ENCODE measurements at regions not wholly inside any gene's neighbourhood (a gene's known extent, or its start where the extent isn't known, plus 50 kb on each side); places are given as distances from the start of the nearest gene placed in this dataset.
"Not testable (repeated sequence)": the region's sequence is repeated elsewhere in the genome, so short reads cannot be mapped to it uniquely, and the experiment has no call there.

DNA sequence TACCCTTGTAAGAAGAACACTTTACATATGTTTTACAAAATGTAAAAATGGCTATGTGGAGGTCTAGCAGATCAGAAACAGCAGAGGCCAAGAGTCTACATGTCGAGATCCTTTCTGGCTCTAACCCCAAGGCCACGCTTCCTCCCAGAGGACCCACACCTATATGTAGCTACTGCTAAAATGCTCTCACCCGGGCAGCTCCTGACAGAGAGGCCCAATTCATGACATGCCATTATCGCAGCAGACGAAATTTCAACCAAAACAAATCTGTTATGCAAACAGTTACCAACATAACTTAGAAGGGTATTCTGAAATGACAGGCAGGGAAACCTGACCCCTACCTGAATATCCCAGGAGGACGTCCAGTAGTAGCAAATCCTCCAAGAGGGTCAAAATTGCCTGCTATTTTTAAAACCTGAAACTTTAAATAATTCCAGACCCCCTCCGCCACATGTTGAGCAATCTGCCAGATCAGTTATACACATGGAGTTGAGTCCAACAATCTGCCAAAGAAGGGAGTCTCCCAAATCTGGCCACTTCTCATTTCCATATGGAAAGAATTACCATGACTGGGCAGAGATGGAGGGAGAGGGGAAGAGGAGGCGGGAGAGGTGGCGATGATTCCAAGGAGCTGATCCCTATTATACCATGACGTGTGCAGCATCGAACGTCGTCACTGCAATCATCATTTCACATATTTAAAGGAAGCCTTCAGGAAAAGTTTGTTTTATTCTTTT lies 192.9 kb upstream of the TBL1X start:
- no peak for DNase-seq

DNA sequence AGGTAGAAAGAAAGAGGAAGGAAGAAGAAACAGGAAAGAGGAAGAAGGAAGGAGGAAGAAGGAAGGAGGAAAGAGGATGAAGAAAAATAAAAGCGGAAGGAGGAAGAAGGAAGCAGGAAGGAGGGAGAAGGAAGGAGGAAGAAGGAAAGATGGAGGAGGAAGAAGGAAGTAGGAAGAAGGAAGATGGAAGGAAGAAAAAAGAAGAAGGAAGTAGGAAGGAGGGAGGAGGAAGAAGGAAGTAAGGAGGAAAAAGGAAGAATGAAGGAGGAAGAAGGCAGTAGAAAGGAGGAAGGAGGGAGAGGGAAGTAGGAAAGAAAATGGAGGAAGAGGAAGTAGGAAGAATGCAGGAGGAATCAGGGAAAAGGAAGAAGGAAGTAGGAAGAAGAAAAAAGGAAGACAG lies 191.1 kb upstream of the TBL1X start:
- DNase-seq: no peak

DNA sequence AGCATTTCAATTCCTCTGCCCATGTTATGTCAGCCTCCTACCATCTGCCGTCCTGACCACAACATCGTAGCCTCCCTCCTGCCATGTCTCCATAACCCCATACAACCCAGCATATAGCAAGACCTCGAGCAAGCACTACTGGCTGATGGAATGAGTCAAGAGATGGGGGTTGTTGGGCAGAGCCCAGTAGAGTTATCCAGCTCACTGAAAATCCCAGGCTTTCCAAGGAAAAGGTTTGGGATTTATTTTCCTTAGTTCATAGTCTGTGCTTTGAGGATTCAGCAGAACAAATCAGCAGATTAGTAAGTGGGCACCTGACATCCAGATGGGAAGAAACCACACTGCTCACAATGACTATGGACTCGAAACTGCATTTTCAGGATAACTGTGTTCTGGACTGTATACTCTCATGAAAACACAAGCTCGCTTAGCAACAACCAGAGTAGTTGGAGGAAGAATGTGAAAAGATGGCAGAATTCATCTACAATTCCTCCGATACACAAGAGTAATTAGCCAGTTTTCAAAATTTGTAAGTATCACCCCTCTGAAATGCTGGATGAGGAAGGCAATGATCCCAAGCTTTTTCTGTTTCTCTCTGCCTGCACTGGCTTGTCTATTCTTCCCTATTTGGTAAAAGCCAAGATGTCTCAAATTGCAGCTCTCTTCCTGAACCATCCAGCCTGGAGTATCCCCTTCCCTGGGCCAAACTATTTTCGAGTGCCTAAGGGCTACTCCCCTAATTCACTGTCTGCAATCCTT lies 186.2 kb upstream of the TBL1X start:
- DNase-seq: no peak

DNA sequence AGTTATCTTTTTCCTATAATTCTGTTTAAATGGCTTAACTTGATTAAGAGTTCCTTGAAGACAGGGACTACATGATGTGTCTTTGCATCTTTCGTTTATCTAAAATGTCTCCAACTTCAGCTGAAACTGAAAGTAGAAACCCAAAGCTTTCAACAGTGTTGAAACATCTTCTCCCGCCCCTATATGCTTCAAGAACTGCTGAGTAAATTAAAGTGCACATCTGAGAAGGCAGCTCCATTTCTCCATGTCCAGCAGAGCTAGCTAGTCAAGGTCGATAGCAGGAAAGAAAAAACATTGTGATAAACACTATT lies 185.7 kb upstream of the TBL1X start:
- DNase-seq: peak; percentile 4

DNA sequence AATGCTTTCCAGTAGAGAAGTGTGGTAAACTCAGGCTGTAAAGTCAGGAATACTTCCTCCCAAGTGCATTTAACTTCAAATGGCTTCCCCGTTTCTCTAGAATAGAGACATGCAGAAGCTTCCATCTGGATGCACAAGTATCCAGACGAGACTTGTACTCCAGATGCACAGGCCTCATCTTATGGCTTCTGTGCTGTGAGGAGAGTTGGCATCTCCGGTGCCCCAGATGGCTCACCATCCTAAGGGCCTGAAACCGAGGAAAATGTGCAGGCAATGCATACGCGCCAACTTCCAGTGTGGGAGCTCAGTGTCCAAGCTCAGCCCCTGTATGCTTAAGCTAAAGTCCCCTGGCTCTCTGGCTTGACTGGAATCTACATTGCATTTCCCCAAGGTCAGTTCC lies 184.0 kb upstream of the TBL1X start:
- DNase-seq: no peak

DNA sequence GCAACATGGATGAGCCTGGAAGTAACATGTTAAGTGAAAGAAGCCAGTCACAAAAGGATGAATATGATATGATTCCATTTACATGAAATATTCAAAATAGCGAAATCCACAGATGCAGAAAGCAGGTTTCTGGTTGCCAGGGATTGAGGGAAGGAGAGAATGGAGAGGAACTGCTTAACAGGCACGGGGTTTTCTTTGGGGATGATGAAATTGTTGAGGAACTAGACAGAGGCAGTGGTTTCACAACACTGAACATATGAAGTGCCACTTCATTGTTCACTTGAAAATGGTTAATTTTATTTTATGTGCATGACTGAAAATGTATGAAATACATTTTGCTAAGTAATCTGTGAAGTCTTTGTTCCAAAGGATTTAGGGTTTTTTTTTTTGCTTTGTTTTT lies 182.5 kb upstream of the TBL1X start:
- DNase-seq: no peak

DNA sequence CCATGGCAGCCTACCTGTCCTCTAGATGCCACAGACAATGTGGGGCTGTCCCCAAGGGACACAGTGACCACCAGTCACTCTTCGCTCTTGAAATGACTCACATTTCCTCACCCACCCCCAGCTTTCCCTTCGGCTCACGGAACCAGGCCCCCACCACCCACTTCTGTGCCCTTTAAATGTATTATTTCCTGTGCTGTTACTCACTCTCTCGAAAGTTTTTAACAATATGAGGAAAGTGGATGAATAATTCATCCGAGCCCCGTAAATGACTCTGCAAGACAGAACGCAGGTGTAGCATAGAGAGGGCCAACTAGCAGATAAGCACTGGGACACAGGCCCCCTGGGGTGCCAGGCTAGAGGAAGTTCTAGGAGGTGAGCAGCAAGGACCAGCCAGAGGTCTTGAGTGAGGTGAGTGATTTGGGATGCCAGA lies 179.5 kb upstream of the TBL1X start:
- no peak for DNase-seq

DNA sequence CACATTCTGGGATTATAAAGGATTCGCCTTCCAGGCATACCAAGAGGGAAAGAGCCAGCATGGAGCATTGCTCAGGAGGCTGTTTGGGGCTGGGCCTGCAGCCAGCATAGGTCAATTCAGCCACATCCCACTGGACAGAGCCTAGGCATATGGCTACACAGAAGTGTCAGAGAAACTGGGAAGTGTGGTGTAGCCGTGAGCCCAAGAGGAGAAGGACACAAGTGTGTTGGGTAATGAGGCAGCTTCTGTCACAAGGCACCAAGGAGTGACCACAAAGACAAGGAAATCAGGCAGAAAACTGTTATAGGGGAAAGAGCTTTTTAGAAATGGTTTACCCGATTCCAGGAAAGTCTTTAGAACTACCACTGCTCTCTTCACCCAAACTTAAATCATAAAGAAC lies 178.6 kb upstream of the TBL1X start:
- DNase-seq: no peak

DNA sequence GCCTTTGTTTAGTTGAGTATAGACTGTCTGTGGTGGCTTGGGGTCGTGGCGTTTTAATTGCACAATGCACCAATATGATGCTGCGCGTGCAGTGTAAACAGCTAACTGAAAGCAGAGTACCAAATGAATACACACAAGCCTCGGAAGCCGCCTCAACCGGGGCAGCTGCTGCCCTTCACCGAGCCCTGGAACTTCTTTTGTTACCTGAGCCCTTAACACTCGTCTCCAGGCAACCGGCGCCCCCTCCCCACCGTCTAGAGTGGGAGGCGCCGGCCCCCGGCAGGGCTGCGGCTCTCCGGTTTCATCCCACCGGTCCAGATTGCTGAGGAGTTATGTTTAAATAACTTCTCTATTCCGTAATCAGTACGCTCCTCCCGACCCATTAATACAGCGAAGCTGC lies 173.2 kb upstream of the TBL1X start:
- no peak for DNase-seq

DNA sequence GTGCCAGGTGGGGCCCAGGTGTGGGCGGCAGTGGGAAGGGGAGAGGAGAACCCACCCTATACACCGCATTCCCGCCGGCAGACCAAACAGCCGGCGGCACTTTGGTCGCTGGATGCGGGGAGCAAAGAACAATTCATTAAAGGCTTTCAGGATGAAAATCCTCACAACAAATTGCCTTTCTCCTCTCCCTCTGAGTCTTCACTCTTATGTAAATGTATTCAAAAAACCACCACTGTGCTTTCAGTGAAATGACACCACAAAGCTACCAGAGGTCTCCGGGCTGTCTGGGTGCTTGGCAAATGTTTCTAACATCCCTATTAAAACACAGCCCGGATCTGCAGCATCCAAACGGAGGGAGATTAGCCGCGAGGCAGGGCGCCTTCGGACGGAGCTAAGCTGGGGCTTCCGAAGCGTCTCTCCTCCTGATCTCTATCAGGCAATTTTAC lies 171.8 kb upstream of the TBL1X start:
- DNase-seq: no peak

DNA sequence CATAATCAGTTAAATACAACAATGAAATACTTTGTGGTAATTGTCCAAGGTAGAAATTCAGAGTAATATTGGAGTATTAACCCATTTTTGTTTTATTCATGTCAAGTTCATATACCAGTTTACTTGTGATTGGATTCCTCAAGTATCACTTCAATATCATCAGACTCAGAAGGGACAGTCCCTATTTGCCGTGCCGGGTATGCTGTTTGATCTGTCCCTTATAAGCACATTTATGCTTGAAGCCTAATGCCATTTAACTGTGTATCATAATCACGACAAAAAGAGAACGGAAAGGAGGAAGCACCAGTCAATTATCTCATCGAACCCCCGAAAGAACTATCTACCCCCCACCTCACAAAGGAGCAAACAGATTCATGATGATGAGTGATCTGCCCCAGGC lies 171.0 kb upstream of the TBL1X start:
- no peak for DNase-seq

DNA sequence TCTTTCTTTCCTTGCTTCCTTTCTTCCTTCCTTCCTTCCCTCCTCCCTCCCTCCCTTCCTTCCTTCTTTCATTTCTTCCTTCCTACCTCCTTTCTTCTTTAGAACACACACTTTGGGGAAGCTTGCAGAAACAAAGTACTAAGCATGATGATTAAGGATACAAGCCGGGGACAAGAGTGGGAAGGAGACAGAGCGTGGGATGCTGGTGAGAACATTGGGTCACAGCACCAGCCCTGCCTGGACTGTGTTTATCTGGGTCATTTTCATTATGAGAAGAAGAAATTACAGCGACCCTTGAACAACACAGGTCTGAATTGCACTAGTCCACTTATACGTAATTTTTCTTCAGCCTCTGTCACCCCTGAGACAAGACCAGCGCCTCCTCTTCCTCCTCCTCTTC lies 169.3 kb upstream of the TBL1X start:
- DNase-seq: no peak

DNA sequence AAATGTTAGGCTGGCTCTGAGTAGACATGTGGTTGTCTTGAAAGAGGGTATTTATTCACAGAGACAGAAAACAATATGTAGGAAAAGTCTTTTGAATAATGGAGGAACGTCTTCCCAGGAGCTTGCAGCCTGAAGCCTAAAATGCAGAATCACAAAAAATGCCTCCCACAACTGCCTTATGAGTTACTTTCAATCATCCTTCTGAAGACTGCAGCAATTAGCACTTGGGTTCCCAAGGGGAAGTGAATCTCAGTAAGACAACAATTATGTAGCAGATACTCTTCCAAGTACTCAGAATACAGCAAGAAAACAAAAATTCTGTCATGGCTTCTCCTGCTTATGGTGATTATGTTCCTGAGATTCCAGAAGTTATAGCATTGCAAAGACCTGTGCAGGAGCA lies 166.6 kb upstream of the TBL1X start:
- DNase-seq: no peak

DNA sequence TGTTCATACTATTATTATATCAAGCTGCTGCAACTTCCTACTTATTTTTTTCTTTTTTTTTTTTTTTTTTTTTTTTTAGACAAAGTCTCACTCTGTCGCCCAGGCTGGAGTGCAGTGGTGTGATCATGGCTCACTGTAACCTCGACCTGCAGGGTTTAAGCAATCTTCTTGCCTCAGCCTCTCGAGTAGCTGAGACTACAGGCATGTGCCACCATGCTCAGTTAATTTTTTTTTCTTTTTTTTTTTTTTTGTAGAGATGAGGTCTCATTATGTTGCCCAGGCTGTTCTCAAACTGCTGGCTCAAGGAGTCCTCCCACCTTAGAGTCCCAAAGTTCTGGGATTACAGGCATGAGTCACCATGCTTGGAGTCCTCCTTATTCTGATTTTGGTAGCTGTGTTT lies 165.2 kb upstream of the TBL1X start:
- DNase-seq: not testable (repeated sequence)

DNA sequence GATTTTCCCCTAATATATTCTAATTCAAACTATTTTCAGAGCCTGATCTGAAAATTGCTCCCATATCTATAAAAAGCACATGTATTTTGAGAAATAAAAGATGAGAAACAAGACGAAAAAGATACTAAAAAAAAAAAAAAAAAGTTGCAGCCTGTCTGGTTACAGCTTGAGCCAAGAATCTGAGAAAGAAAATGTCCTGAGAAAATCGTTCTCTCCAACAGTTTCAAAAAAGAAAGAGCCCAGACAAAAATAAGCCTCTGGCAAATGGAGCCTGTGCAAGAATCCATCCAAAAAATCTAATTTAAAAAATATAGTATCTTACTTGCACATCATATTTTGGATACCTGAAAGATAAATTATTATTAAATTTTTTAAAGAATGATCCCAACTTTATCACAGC lies 163.0 kb upstream of the TBL1X start:
- no peak for DNase-seq

DNA sequence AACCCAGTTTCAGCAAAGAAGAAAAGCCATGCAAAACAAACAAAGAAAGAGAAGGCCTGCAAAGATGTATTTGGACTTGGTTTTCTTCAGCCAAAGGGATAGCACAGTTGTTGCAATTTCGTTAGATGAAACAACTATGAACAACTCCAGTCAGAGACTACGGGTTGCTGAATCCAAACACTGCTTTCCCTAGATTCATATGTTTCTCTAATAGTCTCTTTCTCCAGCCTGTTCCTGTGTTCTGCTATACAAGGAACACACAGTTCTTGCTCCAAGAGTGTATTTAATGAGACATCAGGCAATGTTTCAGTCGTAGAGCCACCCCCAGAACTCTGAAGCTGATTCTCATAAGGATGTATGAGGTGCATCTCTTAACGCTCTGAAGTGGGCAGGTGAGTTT lies 162.5 kb upstream of the TBL1X start:
- no peak for DNase-seq

DNA sequence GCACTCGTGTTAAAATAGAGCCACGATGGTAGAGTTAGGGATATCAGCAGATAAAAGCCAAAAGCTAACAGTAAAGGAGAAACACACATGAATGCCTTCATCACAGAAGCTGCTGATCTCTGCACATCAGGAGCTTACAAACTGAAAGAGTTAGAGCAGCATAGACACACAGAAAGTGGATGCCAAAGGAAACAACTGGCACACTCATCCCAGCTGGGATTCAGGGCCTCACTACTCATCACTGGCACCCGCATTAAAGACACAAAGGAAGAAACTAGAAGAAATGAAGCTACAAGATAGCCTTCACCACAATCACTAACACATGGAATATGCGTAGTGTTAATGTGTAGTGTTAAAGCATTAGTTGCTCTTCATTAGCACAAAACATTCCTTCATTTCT lies 156.4 kb upstream of the TBL1X start:
- no peak for DNase-seq

DNA sequence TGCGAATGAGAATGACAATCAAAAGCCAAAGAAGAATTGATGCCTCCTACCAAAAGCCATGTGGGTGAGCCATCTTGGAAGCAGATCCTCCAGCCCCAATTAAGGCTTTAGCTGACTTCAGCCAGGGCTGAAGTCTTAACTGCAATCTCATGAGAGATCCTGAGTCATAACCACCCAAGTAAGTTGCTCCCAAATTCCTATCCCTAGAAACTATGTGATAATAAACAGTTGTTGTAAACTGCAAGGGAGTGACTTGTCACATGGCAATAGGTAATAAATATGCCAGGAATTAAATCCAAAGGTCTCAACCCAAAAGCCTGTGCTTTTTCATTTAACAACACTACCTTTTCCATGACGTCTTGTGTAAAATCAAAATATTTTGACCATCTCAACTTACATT lies 154.2 kb upstream of the TBL1X start:
- DNase-seq: no peak

DNA sequence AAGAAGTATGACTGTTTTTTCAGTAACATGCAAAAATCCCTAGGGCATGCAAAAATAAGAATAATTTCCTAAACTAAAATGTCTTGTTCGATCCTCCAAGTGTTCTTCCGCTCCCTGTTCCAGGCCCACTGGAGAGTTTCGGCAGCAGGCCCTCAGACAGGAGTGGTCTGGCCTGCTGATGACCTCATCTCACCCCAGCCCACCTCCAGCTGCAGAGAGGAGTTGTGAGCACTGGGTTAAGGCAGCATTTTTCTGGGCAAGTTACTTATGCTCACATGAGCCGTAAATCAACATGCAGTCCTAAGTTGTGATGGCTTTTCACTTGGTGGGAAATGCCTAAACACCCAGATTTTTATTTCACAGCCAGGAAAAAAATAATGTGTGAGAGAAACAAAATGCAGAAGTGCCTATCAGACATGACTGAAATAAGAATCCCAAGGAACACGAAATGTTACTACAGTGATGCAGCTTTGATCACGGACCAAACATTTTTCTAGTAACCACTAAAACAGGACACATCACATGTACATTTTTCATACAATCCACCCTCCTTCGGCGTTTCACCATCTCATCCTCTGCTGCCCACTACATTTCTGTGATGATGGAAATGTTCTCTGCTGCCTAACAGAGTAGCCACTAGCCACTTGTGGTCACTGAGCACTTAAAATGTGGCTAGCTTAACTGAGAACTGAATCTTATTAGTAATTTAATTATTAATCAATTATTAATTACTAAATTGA lies 153.3 kb upstream of the TBL1X start:
- no peak for DNase-seq

DNA sequence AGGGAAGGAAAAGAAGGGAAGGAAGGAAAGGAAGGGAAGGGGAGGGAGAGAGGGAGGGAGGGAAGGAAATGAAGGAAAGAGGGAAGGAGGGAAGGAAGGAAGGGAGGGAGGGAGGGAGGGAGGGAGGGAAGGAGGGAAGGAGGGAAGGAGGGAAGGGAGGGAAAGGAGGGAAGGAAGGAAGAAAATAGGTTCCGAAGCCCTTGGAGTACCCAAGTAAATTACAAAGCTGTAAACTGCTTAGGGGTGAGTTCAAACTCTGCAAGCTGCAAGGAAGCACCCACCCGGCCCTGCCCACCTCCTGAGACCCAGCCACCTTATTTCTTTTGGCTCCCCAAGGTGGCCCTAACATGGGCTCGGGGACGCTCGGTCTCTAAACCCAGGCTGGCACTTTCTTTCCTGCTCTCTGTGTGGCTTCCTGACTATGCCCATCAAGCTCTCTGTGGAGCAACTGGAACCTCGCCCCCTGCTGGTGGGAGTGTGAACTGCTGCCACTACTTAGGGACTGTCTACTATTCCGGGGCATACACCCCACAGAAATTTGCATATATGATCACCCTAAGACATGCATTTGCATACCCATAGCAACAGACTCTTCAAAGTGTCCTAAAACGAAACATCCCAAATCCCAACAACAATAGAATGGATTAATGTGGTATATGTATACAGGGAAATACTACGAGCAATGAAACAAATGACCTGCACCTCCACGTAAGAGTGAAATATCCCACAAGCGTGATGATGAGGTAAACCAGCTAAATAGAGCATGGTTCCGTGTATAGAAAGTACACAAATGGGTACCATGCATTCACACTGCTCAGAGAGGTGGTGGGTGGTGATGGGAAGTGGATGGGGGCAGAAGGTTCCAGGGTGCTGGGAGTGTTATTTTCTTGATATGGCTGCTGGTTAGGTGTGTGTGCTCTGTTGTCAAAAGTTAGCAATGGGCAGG lies 151.7 kb upstream of the TBL1X start:
- DNase-seq: peak; percentile 74

DNA sequence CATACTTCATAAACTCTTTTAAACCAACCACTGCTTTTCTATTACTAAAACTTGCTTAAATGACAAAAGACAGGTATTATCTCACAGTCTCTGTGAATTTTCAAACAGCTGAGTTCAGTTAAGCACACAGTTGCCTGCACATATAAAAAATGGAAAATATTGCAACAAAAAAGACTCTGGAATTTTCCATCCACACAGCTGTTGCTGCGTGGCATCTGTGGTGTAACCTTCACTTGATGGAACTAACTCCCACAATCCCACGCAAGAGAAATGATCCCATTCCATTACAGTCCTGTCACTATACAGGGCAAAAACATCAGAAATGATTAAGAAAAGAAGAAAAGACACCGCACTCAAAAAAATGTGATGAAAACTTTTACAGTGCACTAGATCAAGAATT lies 149.8 kb upstream of the TBL1X start:
- DNase-seq: no peak

DNA sequence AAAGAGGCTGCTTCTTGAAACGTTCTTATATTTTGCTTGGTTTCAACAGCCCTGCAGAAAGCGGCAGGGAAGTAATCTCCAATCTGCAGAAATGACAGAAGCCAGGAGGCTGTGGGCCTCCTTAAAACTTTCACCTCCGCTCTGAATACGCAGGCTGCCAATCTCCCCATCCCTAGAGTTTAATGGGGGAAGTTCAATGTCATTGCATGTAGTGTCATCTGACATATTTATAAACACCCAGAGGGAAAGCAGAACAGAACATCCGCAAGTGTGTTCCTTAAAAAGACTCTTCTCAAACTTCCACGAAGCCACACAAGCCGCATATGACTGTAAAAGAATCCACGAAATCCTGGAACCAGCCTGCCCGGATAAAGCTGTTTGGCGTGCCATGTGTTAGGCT lies 148.8 kb upstream of the TBL1X start:
- no peak for DNase-seq

DNA sequence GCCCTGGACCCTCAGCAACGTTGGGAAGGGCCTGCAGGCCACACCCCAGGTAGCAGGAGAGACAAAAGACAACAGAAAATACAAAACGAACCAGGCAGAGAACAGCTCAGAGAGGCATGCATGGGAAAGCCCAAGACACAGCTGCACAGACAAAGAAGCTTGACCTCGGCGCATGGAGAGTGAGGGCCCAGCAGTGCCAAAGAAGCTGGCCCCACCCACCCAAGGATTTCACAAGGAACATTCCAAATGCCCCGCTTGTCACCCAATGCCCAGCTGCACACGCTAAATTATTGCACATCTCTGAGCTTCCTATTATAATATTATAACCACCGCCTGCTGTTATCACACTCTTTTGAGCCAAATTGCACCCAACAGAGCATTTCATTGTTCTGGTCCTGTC lies 147.7 kb upstream of the TBL1X start:
- DNase-seq: no peak
